ENCODE measurements at regions not wholly inside any gene's neighbourhood (a gene's known extent, or its start where the extent isn't known, plus 50 kb on each side); places are given as distances from the start of the nearest gene placed in this dataset.
"Not testable (repeated sequence)": the region's sequence is repeated elsewhere in the genome, so short reads cannot be mapped to it uniquely, and the experiment has no call there.

DNA sequence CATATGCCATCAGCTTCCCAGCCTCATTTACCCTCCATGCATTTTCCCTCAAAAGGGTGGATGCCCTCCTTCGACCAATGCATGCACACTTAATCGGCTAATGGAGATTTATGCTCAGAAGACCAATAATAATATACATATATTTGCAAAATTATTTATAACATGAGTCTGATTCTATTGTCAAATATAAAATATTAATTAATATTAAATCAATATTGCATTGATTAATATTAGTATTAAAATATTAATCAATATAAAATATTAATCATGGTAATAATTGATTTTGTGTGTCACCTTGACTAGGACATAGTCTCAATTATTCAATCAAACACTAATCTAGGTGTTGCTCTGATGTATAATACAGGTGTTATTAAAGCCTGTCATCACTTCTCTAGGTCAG, 1282.5 kb downstream of the TMEM121 start:
- H3K27me3 ChIP-seq (ENCODE audit: insufficient read depth in 3 of 3, low read length in 2 of 3) = no peaks in the 10 kb centered on the region
- no peak overlapping the region for H3K4me3 ChIP-seq
- H3K36me3 ChIP-seq (ENCODE audit: insufficient read depth in 1 of 2, low read depth in 1 of 2) = no peaks in the 10 kb centered on the region
- no peaks in the 10 kb centered on the region for H3K9me3 ChIP-seq
- no peaks in the 10 kb centered on the region for H3K4me1 ChIP-seq
- ATAC-seq (no peak), DNase-seq (no peak)
- H3K27ac ChIP-seq = no peak overlapping the region
- TF ChIP-seq, protein P1, sequence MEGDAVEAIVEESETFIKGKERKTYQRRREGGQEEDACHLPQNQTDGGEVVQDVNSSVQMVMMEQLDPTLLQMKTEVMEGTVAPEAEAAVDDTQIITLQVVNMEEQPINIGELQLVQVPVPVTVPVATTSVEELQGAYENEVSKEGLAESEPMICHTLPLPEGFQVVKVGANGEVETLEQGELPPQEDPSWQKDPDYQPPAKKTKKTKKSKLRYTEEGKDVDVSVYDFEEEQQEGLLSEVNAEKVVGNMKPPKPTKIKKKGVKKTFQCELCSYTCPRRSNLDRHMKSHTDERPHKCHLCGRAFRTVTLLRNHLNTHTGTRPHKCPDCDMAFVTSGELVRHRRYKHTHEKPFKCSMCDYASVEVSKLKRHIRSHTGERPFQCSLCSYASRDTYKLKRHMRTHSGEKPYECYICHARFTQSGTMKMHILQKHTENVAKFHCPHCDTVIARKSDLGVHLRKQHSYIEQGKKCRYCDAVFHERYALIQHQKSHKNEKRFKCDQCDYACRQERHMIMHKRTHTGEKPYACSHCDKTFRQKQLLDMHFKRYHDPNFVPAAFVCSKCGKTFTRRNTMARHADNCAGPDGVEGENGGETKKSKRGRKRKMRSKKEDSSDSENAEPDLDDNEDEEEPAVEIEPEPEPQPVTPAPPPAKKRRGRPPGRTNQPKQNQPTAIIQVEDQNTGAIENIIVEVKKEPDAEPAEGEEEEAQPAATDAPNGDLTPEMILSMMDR (IDR thresholded peaks at IDR 0.05) = no peak
- intact Hi-C loops (cut with DNase I) = no loop called here
- WGBS, 3 donors = 73 to 77% (median 76%) methylated on average over 2 of the region's 2 CpGs

DNA sequence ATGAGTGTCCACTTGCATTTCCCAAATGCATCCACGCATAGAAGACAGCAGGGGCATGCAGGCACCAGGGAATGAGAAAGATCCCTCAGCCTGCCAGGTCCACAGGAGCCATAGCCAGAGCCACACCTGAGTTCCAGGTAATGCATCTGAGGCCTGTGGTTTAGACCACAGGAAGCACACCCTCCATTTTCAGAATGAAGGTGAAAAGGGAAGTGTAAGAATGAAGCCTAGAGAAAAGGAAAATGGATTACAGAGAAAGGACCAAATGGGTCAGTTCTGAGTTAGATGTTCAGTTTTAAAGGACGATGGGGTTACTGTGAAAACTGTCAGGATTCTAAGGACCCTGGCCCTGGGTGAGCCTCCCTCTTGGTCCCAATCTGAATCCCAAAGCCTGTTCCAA, 1283.2 kb downstream of the TMEM121 start:
- Histone ChIP-seq H3K4me1 (no peaks in the 10 kb centered on the region), H3K27me3 (ENCODE audit: insufficient read depth in 3 of 3, low read length in 2 of 3) (no peaks in the 10 kb centered on the region), H3K27ac (no peak overlapping the region), H3K9me3 (no peaks in the 10 kb centered on the region), H3K4me3 (no peak overlapping the region), H3K36me3 (ENCODE audit: insufficient read depth in 1 of 2, low read depth in 1 of 2) (no peaks in the 10 kb centered on the region)
- DNase-seq (no peak), ATAC-seq (no peak)
- intact Hi-C loops (cut with DNase I) = no loop called here
- 51 to 62% (median 53%) methylated on average over 2 of the region's 2 CpGs for WGBS, 3 donors
- TF ChIP-seq, protein P1 (IDR thresholded peaks at IDR 0.05) = no peak

- H3K27ac ChIP-seq; H3K27me3 ChIP-seq (ENCODE audit: insufficient read depth in 3 of 3, low read length in 2 of 3); H3K9me3 ChIP-seq; H3K4me1 ChIP-seq; ATAC-seq; DNase-seq; intact Hi-C loops (cut with DNase I); H3K36me3 ChIP-seq (ENCODE audit: insufficient read depth in 1 of 2, low read depth in 1 of 2); H3K4me3 ChIP-seq: not testable (repeated sequence)
- 70 to 74% (median 71%) methylated on average over 12 to 13 of the region's 13 CpGs for WGBS, 3 donors
These were observed 1283.8 kb downstream of the TMEM121 start for GRCh38 chr14:106810168-106810567.

DNA sequence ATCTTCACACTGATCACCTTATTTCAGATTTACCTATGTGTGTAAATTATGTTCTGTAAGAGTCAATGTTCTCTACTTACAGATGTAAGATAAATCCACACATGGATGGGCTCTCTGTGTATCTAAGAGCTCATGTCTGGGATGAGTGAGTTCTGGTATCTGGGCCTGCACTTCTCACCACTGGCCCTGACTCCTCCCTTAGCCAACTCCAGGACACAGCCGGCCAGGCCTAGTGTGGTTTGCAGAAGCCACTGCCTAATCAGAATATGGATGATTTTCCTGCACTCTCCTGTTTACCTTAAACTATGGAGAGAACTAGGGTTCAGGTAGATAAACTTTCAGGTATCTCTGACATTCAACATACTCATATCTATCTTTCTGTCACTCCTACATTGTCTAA, 1284.8 kb downstream of the TMEM121 start:
- intact Hi-C loops (cut with DNase I) = no loop called here
- TF ChIP-seq, protein P1 (IDR thresholded peaks at IDR 0.05) = no peak
- Histone ChIP-seq H3K27ac (no peak overlapping the region), H3K9me3 (no peaks in the 10 kb centered on the region), H3K4me3 (no peak overlapping the region), H3K27me3 (ENCODE audit: insufficient read depth in 3 of 3, low read length in 2 of 3) (no peaks in the 10 kb centered on the region), H3K4me1 (no peaks in the 10 kb centered on the region), H3K36me3 (ENCODE audit: insufficient read depth in 1 of 2, low read depth in 1 of 2) (no peaks in the 10 kb centered on the region)
- ATAC-seq (no peak), DNase-seq (no peak)
- WGBS, 3 donors = 64 to 73% (median 71%) methylated on average over 1 of the region's 1 CpG

GRCh38 chr14:106812788-106813476, 1286.5 kb downstream of the TMEM121 start:
- Histone ChIP-seq H3K9me3 (no peaks in the 10 kb centered on the region), H3K27me3 (ENCODE audit: insufficient read depth in 3 of 3, low read length in 2 of 3) (no peaks in the 10 kb centered on the region), H3K27ac (no peak overlapping the region), H3K4me1 (no peaks in the 10 kb centered on the region), H3K4me3 (no peak overlapping the region), H3K36me3 (ENCODE audit: insufficient read depth in 1 of 2, low read depth in 1 of 2) (no peaks in the 10 kb centered on the region)
- TF ChIP-seq, protein P1 (IDR thresholded peaks at IDR 0.05) = no peak
- intact Hi-C loops (cut with DNase I) = no loop called here
- DNase-seq = no peak
- WGBS, 3 donors = 79 to 84% (median 83%) methylated on average over 28 to 37 of the region's 37 CpGs
- ATAC-seq = no peak
